WTC11 (cell line): ENCODE measurements at regions not wholly inside any gene's neighbourhood (a gene's known extent, or its start where the extent isn't known, plus 50 kb on each side); places are given as distances from the start of the nearest gene placed in this dataset.

ENCODE experiments used
- ATAC-seq: fragments of 200-7000 bp; cut with Tn5 transposase; 2 replicates; pipeline ENCODE4 v1.10.0; 2021; ENCODE audit warnings: mild to moderate bottlenecking, moderate library complexity
- CTCF ChIA-PET: fragments of 300-600 bp; sonication (Branson Sonifier 250); formaldehyde crosslinking; loops from one replicate; lab custom pipeline; 2021; ENCODE audit warnings: antibody characterized with exemption; lab: Charles Lee
- POLR2A ChIA-PET: fragments of 350-600 bp; sonication (Branson Sonifier 250); formaldehyde crosslinking; loops from one replicate; lab custom pipeline; 2021; ENCODE audit warnings: antibody characterized with exemption; lab: Charles Lee
- DNase-seq: peaks from one replicate; pipeline ENCODE4 v3.0.0; 2021; ENCODE audit warnings: low spot score
- H3K27ac Mint-ChIP-seq: 2 replicates; pipeline ENCODE4 v1.8.0; 2021; ENCODE audit warnings: mixed read lengths
- H3K27me3 Mint-ChIP-seq: 2 replicates; pipeline ENCODE4 v1.8.0; 2021; ENCODE audit warnings: low read depth, mild to moderate bottlenecking, moderate library complexity, mixed read lengths
- H3K36me3 Mint-ChIP-seq: 2 replicates; pipeline ENCODE4 v1.8.0; 2021; ENCODE audit warnings: mixed read lengths
- H3K4me1 Mint-ChIP-seq: 2 replicates; pipeline ENCODE4 v1.8.0; 2022; ENCODE audit warnings: mixed read lengths
- H3K4me3 Mint-ChIP-seq: 2 replicates; pipeline ENCODE4 v1.8.0; 2021; ENCODE audit warnings: mild to moderate bottlenecking, moderate library complexity, mixed read lengths
- H3K9me3 Mint-ChIP-seq: 2 replicates; pipeline ENCODE4 v1.8.0; 2021; ENCODE audit warnings: mixed read lengths
- ETV6 ChIP-seq: sonication (generic); formaldehyde crosslinking; IDR thresholded peaks from 2 replicates; pipeline ENCODE4 v1.8.1; 2022; ENCODE audit warnings: mild to moderate bottlenecking, missing genetic modification reagents
- FOXK1 ChIP-seq: sonication (generic); formaldehyde crosslinking; IDR thresholded peaks from 2 replicates; pipeline ENCODE4 v1.8.0; 2022; ENCODE audit warnings: mild to moderate bottlenecking, moderate library complexity, missing genetic modification reagents
- GABPB1 ChIP-seq: sonication (generic); formaldehyde crosslinking; IDR thresholded peaks from 2 replicates; pipeline ENCODE4 v1.8.1; 2023; ENCODE audit warnings: mild to moderate bottlenecking, missing genetic modification reagents
- MXD4 ChIP-seq: fragments of 250-450 bp; sonication (Bioruptor Pico); IDR thresholded peaks from 2 replicates; pipeline ENCODE4 v1.8.0; 2021; ENCODE audit warnings: mild to moderate bottlenecking, moderate library complexity, borderline replicate concordance
- NFE2L1 ChIP-seq: sonication (generic); formaldehyde crosslinking; IDR thresholded peaks from 2 replicates; pipeline ENCODE4 v1.8.1; 2023; ENCODE audit warnings: missing genetic modification reagents
- SMAD4 ChIP-seq: sonication (generic); formaldehyde crosslinking; IDR thresholded peaks from 2 replicates; pipeline ENCODE4 v1.8.0; 2022; ENCODE audit warnings: mild to moderate bottlenecking, missing genetic modification reagents
- TP53 ChIP-seq: sonication (generic); formaldehyde crosslinking; IDR thresholded peaks from 2 replicates; pipeline ENCODE4 v1.8.1; 2023; ENCODE audit warnings: mild to moderate bottlenecking, missing genetic modification reagents
- ZNF138 ChIP-seq: sonication (generic); formaldehyde crosslinking; conservative IDR thresholded peaks from 2 replicates; pipeline ENCODE4 v1.8.1; 2022; ENCODE audit warnings: mild to moderate bottlenecking, moderate library complexity, missing genetic modification reagents
- ZNF263 ChIP-seq: sonication (generic); formaldehyde crosslinking; IDR thresholded peaks from 2 replicates; pipeline ENCODE4 v1.8.1; 2022; ENCODE audit warnings: low read depth, mild to moderate bottlenecking, moderate library complexity, missing genetic modification reagents
- TF ChIP-seq, protein P1 (sequence below): sonication (generic); formaldehyde crosslinking; IDR thresholded peaks from 2 replicates; pipeline ENCODE4 v1.8.0; 2022; ENCODE audit warnings: mild to moderate bottlenecking, missing genetic modification reagents
- TF ChIP-seq, protein P2 (sequence below): sonication (generic); formaldehyde crosslinking; IDR thresholded peaks from 2 replicates; pipeline ENCODE4 v1.8.0; 2023; ENCODE audit warnings: missing genetic modification reagents
- TF ChIP-seq, protein P3 (sequence below): sonication (generic); formaldehyde crosslinking; IDR thresholded peaks from 2 replicates; pipeline ENCODE4 v1.8.0; 2022; ENCODE audit warnings: missing genetic modification reagents
- TF ChIP-seq, protein P4 (sequence below): sonication (generic); formaldehyde crosslinking; IDR thresholded peaks from 2 replicates; pipeline ENCODE4 v1.8.1; 2022; ENCODE audit warnings: missing genetic modification reagents, borderline replicate concordance
- TF ChIP-seq, protein P5 (sequence below): fragments of 250-450 bp; sonication (Bioruptor Pico); IDR thresholded peaks from 2 replicates; pipeline ENCODE4 v1.9.0; 2021; ENCODE audit warnings: mild to moderate bottlenecking
- TF ChIP-seq, protein P6 (sequence below): fragments of 250-450 bp; sonication (Bioruptor Pico); IDR thresholded peaks from 2 replicates; pipeline ENCODE4 v1.9.0; 2021; ENCODE audit warnings: mild to moderate bottlenecking
- TF ChIP-seq, protein P7 (sequence below): sonication (generic); formaldehyde crosslinking; IDR thresholded peaks from 2 replicates; pipeline ENCODE4 v1.8.1; 2023; ENCODE audit warnings: mild to moderate bottlenecking, missing genetic modification reagents, moderate library complexity

DNA sequence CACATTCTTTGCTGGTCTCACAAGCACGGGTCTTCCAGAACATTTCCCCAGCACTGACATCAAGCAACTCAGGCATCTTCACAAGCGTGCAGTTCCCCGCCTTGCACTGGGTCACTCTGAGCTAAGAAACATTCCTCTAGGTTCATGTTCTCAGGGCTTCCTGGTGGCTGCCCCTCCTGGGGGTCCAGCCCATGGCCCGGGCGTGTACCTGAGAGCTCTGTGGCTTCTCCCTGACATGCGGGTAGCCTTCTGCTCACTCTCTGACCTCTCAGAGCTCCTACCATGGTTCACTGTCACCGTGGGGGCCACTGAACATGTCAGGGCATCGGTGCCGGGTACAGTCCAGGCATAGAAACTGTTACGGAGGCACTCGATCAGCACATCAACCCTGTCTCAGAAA is 87.5 kb downstream of the OLFM1 start:
- CTCF ChIA-PET = no interaction called here
- H3K9me3 Mint-ChIP-seq = peaks cover 8% of the 10 kb centered on the region

More for the DNA sequence above, 87.5 kb downstream of the OLFM1 start:
- POLR2A ChIA-PET = no interaction called here
- DNase-seq = no peak
- no peaks in the 10 kb centered on the region for H3K27me3 Mint-ChIP-seq
- TF ChIP-seq, protein P1, sequence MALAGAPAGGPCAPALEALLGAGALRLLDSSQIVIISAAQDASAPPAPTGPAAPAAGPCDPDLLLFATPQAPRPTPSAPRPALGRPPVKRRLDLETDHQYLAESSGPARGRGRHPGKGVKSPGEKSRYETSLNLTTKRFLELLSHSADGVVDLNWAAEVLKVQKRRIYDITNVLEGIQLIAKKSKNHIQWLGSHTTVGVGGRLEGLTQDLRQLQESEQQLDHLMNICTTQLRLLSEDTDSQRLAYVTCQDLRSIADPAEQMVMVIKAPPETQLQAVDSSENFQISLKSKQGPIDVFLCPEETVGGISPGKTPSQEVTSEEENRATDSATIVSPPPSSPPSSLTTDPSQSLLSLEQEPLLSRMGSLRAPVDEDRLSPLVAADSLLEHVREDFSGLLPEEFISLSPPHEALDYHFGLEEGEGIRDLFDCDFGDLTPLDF = no peak
- TF ChIP-seq, protein P2, sequence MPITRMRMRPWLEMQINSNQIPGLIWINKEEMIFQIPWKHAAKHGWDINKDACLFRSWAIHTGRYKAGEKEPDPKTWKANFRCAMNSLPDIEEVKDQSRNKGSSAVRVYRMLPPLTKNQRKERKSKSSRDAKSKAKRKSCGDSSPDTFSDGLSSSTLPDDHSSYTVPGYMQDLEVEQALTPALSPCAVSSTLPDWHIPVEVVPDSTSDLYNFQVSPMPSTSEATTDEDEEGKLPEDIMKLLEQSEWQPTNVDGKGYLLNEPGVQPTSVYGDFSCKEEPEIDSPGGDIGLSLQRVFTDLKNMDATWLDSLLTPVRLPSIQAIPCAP (CRISPR knock-in tag) = no peak
- TF ChIP-seq, protein P3, sequence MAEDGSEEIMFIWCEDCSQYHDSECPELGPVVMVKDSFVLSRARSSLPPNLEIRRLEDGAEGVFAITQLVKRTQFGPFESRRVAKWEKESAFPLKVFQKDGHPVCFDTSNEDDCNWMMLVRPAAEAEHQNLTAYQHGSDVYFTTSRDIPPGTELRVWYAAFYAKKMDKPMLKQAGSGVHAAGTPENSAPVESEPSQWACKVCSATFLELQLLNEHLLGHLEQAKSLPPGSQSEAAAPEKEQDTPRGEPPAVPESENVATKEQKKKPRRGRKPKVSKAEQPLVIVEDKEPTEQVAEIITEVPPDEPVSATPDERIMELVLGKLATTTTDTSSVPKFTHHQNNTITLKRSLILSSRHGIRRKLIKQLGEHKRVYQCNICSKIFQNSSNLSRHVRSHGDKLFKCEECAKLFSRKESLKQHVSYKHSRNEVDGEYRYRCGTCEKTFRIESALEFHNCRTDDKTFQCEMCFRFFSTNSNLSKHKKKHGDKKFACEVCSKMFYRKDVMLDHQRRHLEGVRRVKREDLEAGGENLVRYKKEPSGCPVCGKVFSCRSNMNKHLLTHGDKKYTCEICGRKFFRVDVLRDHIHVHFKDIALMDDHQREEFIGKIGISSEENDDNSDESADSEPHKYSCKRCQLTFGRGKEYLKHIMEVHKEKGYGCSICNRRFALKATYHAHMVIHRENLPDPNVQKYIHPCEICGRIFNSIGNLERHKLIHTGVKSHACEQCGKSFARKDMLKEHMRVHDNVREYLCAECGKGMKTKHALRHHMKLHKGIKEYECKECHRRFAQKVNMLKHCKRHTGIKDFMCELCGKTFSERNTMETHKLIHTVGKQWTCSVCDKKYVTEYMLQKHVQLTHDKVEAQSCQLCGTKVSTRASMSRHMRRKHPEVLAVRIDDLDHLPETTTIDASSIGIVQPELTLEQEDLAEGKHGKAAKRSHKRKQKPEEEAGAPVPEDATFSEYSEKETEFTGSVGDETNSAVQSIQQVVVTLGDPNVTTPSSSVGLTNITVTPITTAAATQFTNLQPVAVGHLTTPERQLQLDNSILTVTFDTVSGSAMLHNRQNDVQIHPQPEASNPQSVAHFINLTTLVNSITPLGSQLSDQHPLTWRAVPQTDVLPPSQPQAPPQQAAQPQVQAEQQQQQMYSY (CRISPR knock-in tag) = no peak
- no peak for TF ChIP-seq MXD4 (CRISPR knock-in tag)
- no peak for TF ChIP-seq ETV6 (CRISPR knock-in tag)
- TF ChIP-seq, protein P4, sequence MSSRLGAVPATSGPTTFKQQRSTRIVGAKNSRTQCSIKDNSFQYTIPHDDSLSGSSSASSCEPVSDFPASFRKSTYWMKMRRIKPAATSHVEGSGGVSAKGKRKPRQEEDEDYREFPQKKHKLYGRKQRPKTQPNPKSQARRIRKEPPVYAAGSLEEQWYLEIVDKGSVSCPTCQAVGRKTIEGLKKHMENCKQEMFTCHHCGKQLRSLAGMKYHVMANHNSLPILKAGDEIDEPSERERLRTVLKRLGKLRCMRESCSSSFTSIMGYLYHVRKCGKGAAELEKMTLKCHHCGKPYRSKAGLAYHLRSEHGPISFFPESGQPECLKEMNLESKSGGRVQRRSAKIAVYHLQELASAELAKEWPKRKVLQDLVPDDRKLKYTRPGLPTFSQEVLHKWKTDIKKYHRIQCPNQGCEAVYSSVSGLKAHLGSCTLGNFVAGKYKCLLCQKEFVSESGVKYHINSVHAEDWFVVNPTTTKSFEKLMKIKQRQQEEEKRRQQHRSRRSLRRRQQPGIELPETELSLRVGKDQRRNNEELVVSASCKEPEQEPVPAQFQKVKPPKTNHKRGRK (CRISPR knock-in tag) = no peak
- TF ChIP-seq ZNF263 (CRISPR knock-in tag) = no peak
- TF ChIP-seq, protein P5, sequence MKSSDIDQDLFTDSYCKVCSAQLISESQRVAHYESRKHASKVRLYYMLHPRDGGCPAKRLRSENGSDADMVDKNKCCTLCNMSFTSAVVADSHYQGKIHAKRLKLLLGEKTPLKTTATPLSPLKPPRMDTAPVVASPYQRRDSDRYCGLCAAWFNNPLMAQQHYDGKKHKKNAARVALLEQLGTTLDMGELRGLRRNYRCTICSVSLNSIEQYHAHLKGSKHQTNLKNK = no peak
- TF ChIP-seq TP53 (CRISPR knock-in tag) = no peak
- no peak for TF ChIP-seq FOXK1 (CRISPR knock-in tag)
- TF ChIP-seq NFE2L1 (CRISPR knock-in tag) = no peak
- no peak for TF ChIP-seq GABPB1 (CRISPR knock-in tag)
- TF ChIP-seq ZNF138 (CRISPR knock-in tag) = no peak
- TF ChIP-seq SMAD4 (CRISPR knock-in tag) = no peak
- TF ChIP-seq, protein P6, sequence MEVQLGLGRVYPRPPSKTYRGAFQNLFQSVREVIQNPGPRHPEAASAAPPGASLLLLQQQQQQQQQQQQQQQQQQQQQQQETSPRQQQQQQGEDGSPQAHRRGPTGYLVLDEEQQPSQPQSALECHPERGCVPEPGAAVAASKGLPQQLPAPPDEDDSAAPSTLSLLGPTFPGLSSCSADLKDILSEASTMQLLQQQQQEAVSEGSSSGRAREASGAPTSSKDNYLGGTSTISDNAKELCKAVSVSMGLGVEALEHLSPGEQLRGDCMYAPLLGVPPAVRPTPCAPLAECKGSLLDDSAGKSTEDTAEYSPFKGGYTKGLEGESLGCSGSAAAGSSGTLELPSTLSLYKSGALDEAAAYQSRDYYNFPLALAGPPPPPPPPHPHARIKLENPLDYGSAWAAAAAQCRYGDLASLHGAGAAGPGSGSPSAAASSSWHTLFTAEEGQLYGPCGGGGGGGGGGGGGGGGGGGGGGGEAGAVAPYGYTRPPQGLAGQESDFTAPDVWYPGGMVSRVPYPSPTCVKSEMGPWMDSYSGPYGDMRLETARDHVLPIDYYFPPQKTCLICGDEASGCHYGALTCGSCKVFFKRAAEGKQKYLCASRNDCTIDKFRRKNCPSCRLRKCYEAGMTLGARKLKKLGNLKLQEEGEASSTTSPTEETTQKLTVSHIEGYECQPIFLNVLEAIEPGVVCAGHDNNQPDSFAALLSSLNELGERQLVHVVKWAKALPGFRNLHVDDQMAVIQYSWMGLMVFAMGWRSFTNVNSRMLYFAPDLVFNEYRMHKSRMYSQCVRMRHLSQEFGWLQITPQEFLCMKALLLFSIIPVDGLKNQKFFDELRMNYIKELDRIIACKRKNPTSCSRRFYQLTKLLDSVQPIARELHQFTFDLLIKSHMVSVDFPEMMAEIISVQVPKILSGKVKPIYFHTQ = no peak
- TF ChIP-seq, protein P7, sequence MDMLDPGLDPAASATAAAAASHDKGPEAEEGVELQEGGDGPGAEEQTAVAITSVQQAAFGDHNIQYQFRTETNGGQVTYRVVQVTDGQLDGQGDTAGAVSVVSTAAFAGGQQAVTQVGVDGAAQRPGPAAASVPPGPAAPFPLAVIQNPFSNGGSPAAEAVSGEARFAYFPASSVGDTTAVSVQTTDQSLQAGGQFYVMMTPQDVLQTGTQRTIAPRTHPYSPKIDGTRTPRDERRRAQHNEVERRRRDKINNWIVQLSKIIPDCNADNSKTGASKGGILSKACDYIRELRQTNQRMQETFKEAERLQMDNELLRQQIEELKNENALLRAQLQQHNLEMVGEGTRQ (CRISPR knock-in tag) = no peak
- TF ChIP-seq, all 79 proteins: peak for 0
- Mint-ChIP-seq H3K4me1 (no peaks in the 10 kb centered on the region), H3K4me3 (no peak overlapping the region), H3K27ac (no peak overlapping the region), H3K36me3 (no peaks in the 10 kb centered on the region)
- ATAC-seq = no peak
